Activated naive CD8-positive, alpha-beta T cell treated with anti-CD3 and anti-CD28 coated beads, Interleukin-2, amount 10 ng/mL, durations not matched to agents 7 days and 5 days (primary cell): ENCODE measurements at regions not wholly inside any gene's neighbourhood (a gene's known extent, or its start where the extent isn't known, plus 50 kb on each side); places are given as distances from the start of the nearest gene placed in this dataset. TPM values are rescaled to one million over a fixed set of nuclear protein-coding genes. Genes with fewer than 3 reads are reported as not detected.
"Not testable (repeated sequence)": the region's sequence is repeated elsewhere in the genome, so short reads cannot be mapped to it uniquely, and the experiment has no call there.

Experiments used
- ATAC-seq: fragments of 150-1000 bp; cut with Tn5 transposase; one replicate; pipeline ENCODE4 v1.10.0; 2021; ENCODE audit warnings: low read depth, moderate library complexity
- POLR2A ChIA-PET: fragments of 350-600 bp; sonication (Branson Sonifier 250); formaldehyde crosslinking; loops from one replicate; lab custom pipeline; 2021; ENCODE audit warnings: antibody characterized with exemption; lab: Charles Lee
- DNase-seq: peaks from one replicate; pipeline ENCODE4 v3.0.0; 2021
- H3K27ac Mint-ChIP-seq: one replicate; pipeline ENCODE4 v1.8.0; 2022; ENCODE audit warnings: mild to moderate bottlenecking, mixed read lengths
- H3K27me3 Mint-ChIP-seq: one replicate; pipeline ENCODE4 v1.8.0; 2022; ENCODE audit warnings: mild to moderate bottlenecking, moderate library complexity, mixed read lengths
- H3K36me3 Mint-ChIP-seq: one replicate; pipeline ENCODE4 v1.8.0; 2021; ENCODE audit warnings: mild to moderate bottlenecking, mixed read lengths
- H3K4me1 Mint-ChIP-seq: one replicate; pipeline ENCODE4 v1.8.0; 2021; ENCODE audit warnings: mixed read lengths
- H3K4me3 Mint-ChIP-seq: one replicate; pipeline ENCODE4 v1.8.0; 2022; ENCODE audit warnings: mild to moderate bottlenecking, moderate library complexity, mixed read lengths
- H3K9me3 Mint-ChIP-seq: one replicate; pipeline ENCODE4 v1.8.0; 2021; ENCODE audit warnings: mixed read lengths
- microRNA-seq: library from miRNA; unstranded; fragments of <30 nt; microRNA quantifications from one replicate; pipeline ENCODE4 v1.2.0, GENCODE V29; 2022

GRCh38 chr10:56472978-56473377 lies 111.9 kb upstream of the ZWINT start:
- H3K9me3 Mint-ChIP-seq = peaks cover 1% of the 10 kb centered on the region
- no peak overlapping the region for H3K4me3 Mint-ChIP-seq
- no peak for ATAC-seq
- no peaks in the 10 kb centered on the region for H3K27me3 Mint-ChIP-seq
- no peaks in the 10 kb centered on the region for H3K36me3 Mint-ChIP-seq
- no peak overlapping the region for H3K27ac Mint-ChIP-seq
- no peak for DNase-seq
- POLR2A ChIA-PET = no interaction called here
- H3K4me1 Mint-ChIP-seq = no peaks in the 10 kb centered on the region

- DNase-seq (no peak), ATAC-seq (no peak)
- H3K27ac Mint-ChIP-seq = no peak overlapping the region
- no peaks in the 10 kb centered on the region for H3K36me3 Mint-ChIP-seq
- no peaks in the 10 kb centered on the region for H3K4me1 Mint-ChIP-seq
- POLR2A ChIA-PET = no interaction called here
- H3K27me3 Mint-ChIP-seq = no peaks in the 10 kb centered on the region
- no peak overlapping the region for H3K4me3 Mint-ChIP-seq
- H3K9me3 Mint-ChIP-seq = peaks cover 5% of the 10 kb centered on the region
Measured at GRCh38 chr10:56470701-56471100, 109.6 kb upstream of the ZWINT start.

- Mint-ChIP-seq H3K4me3 (no peak overlapping the region), H3K27ac (no peak overlapping the region), H3K36me3 (no peaks in the 10 kb centered on the region), H3K9me3 (peaks cover 5% of the 10 kb centered on the region), H3K27me3 (no peaks in the 10 kb centered on the region), H3K4me1 (no peaks in the 10 kb centered on the region)
- POLR2A ChIA-PET = no interaction called here
- no peak for DNase-seq
- no peak for ATAC-seq
Measured at GRCh38 chr10:56469482-56469881, 108.4 kb upstream of the ZWINT start.

- no peaks in the 10 kb centered on the region for H3K36me3 Mint-ChIP-seq
- H3K9me3 Mint-ChIP-seq = peaks cover 5% of the 10 kb centered on the region
- no peak overlapping the region for H3K4me3 Mint-ChIP-seq
- H3K27me3 Mint-ChIP-seq = no peaks in the 10 kb centered on the region
- no peaks in the 10 kb centered on the region for H3K4me1 Mint-ChIP-seq
- POLR2A ChIA-PET = no interaction called here
- no peak for DNase-seq
- no peak overlapping the region for H3K27ac Mint-ChIP-seq
- ATAC-seq = no peak
Measured at GRCh38 chr10:56466005-56466404, 104.9 kb upstream of the ZWINT start.

GRCh38 chr10:56449770-56450169 lies 88.7 kb upstream of the ZWINT start:
- Mint-ChIP-seq H3K4me1 (no peaks in the 10 kb centered on the region), H3K4me3 (no peak overlapping the region), H3K27ac (no peak overlapping the region), H3K36me3 (no peaks in the 10 kb centered on the region), H3K27me3 (no peaks in the 10 kb centered on the region), H3K9me3 (peaks cover 7% of the 10 kb centered on the region)
- ATAC-seq (no peak), DNase-seq (no peak)
- POLR2A ChIA-PET = no interaction called here

- not testable (repeated sequence) for H3K4me3 Mint-ChIP-seq
Measured at GRCh38 chr10:56447613-56448012, 86.6 kb upstream of the ZWINT start.

GRCh38 chr10:56441337-56441736 lies 80.3 kb upstream of the ZWINT start:
- DNase-seq, POLR2A ChIA-PET, H3K27me3 Mint-ChIP-seq, H3K9me3 Mint-ChIP-seq, ATAC-seq, H3K4me1 Mint-ChIP-seq, H3K36me3 Mint-ChIP-seq, H3K27ac Mint-ChIP-seq, H3K4me3 Mint-ChIP-seq: not testable (repeated sequence)

More at GRCh38 chr10:56447613-56448012, 86.6 kb upstream of the ZWINT start:
- H3K27ac Mint-ChIP-seq, H3K36me3 Mint-ChIP-seq, H3K4me1 Mint-ChIP-seq, H3K9me3 Mint-ChIP-seq, ATAC-seq, POLR2A ChIA-PET, H3K27me3 Mint-ChIP-seq, DNase-seq: not testable (repeated sequence)

Small RNA genes lying in the stretch of these regions (microRNA-seq; reads per million reads assigned to microRNA genes)
- not detected for gene MIR3924
